Glutamatergic neuron (in vitro differentiated cells): ENCODE measurements at regions not wholly inside any gene's neighbourhood (a gene's known extent, or its start where the extent isn't known, plus 50 kb on each side); places are given as distances from the start of the nearest gene placed in this dataset.

Experiments used
- DNase-seq: peaks from one replicate; pipeline ENCODE4 v3.0.0; 2022
- H3K27ac Mint-ChIP-seq: one replicate; pipeline ENCODE4 v1.8.0; 2020; ENCODE audit warnings: mild to moderate bottlenecking, mixed read lengths, inconsistent platforms; ENCODE audit not compliant: unreplicated experiment
- H3K27me3 Mint-ChIP-seq: one replicate; pipeline ENCODE4 v1.8.0; 2020; ENCODE audit warnings: mild to moderate bottlenecking, moderate library complexity, mixed read lengths, inconsistent platforms; ENCODE audit not compliant: unreplicated experiment
- H3K36me3 Mint-ChIP-seq: one replicate; pipeline ENCODE4 v1.8.0; 2020; ENCODE audit warnings: mild to moderate bottlenecking, mixed read lengths, inconsistent platforms; ENCODE audit not compliant: unreplicated experiment
- H3K4me1 Mint-ChIP-seq: one replicate; pipeline ENCODE4 v1.8.0; 2020; ENCODE audit warnings: mild to moderate bottlenecking, low read depth, mixed read lengths, inconsistent platforms; ENCODE audit not compliant: unreplicated experiment
- H3K4me3 Mint-ChIP-seq: one replicate; pipeline ENCODE4 v1.8.0; 2020; ENCODE audit warnings: mild to moderate bottlenecking, mixed read lengths, inconsistent platforms; ENCODE audit not compliant: unreplicated experiment
- H3K9me3 Mint-ChIP-seq: one replicate; pipeline ENCODE4 v1.8.0; 2020; ENCODE audit warnings: mild to moderate bottlenecking, moderate library complexity, mixed read lengths, inconsistent platforms; ENCODE audit not compliant: unreplicated experiment
- TF ChIP-seq, protein P1 (sequence below): fragments of 200-600 bp; sonication (generic); IDR thresholded peaks from one replicate; pipeline ENCODE4 v1.5.0; 2021; ENCODE audit not compliant: partially characterized antibody, unreplicated experiment

DNA sequence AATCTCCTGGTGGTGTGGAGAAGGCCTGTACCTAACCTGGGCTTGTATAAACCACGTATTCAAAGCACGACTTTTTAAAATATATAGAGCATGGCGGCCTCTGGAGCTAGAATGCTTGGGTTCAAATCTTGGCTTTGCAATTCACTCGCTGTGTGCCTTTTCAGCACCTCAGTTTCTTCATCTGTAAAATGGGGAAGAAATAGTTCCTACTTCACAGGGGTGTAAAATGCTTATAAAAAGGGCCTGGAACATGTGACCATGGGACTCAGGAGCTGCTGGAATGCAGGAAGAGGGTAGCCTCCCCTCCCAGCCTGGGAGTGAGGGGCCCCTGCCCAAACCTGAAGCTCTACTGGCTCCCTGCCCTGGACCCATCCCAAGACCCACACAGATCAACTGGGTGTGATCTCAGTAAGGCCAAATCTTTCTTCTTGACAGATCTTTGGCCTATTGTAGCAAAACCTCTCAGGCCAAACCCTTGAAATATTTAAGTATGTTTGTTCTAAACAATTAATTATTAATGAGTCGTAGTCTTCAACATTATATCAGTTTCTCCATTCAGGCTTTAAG lies 269.0 kb downstream of the ZSWIM6 start:
- H3K9me3 Mint-ChIP-seq, result no peaks in the 10 kb centered on the region
- peaks cover 2% of the 10 kb centered on the region for H3K36me3 Mint-ChIP-seq
- H3K4me1 Mint-ChIP-seq, result no peaks in the 10 kb centered on the region
- DNase-seq, result no peak
- no peak overlapping the region for H3K27ac Mint-ChIP-seq
- no peak overlapping the region for H3K4me3 Mint-ChIP-seq
- H3K27me3 Mint-ChIP-seq, result peaks cover 5% of the 10 kb centered on the region
- TF ChIP-seq, protein P1, sequence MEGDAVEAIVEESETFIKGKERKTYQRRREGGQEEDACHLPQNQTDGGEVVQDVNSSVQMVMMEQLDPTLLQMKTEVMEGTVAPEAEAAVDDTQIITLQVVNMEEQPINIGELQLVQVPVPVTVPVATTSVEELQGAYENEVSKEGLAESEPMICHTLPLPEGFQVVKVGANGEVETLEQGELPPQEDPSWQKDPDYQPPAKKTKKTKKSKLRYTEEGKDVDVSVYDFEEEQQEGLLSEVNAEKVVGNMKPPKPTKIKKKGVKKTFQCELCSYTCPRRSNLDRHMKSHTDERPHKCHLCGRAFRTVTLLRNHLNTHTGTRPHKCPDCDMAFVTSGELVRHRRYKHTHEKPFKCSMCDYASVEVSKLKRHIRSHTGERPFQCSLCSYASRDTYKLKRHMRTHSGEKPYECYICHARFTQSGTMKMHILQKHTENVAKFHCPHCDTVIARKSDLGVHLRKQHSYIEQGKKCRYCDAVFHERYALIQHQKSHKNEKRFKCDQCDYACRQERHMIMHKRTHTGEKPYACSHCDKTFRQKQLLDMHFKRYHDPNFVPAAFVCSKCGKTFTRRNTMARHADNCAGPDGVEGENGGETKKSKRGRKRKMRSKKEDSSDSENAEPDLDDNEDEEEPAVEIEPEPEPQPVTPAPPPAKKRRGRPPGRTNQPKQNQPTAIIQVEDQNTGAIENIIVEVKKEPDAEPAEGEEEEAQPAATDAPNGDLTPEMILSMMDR, result no peak

- no peaks in the 10 kb centered on the region for H3K4me1 Mint-ChIP-seq
- TF ChIP-seq, protein P1, result no peak
- H3K9me3 Mint-ChIP-seq, result peaks cover 3% of the 10 kb centered on the region
- no peak overlapping the region for H3K27ac Mint-ChIP-seq
- peaks cover 10% of the 10 kb centered on the region for H3K27me3 Mint-ChIP-seq
- DNase-seq, result no peak
- no peak overlapping the region for H3K4me3 Mint-ChIP-seq
- H3K36me3 Mint-ChIP-seq, result no peaks in the 10 kb centered on the region
These were observed 271.3 kb downstream of the ZSWIM6 start for GRCh38 chr5:61603211-61603908.

- Mint-ChIP-seq H3K9me3 (peaks cover 3% of the 10 kb centered on the region), H3K36me3 (no peaks in the 10 kb centered on the region), H3K4me1 (no peaks in the 10 kb centered on the region), H3K4me3 (no peak overlapping the region), H3K27ac (no peak overlapping the region), H3K27me3 (peaks cover 10% of the 10 kb centered on the region)
- TF ChIP-seq, protein P1, result no peak
- no peak for DNase-seq
These were observed 272.3 kb downstream of the ZSWIM6 start for GRCh38 chr5:61604076-61605025.

GRCh38 chr5:61609840-61610677 lies 278.0 kb downstream of the ZSWIM6 start:
- Mint-ChIP-seq H3K27me3 (peaks cover 10% of the 10 kb centered on the region), H3K36me3 (no peaks in the 10 kb centered on the region), H3K27ac (no peak overlapping the region), H3K4me1 (peaks cover 2% of the 10 kb centered on the region), H3K4me3 (no peak overlapping the region), H3K9me3 (peaks cover 3% of the 10 kb centered on the region)
- DNase-seq, result no peak
- TF ChIP-seq, protein P1, result no peak
